GM18873 (cell line): ENCODE measurements at regions not wholly inside any gene's neighbourhood (a gene's known extent, or its start where the extent isn't known, plus 50 kb on each side); places are given as distances from the start of the nearest gene placed in this dataset.

Experiments
- ATAC-seq: cut with Tn5 transposase; IDR thresholded peaks from one replicate; pipeline ENCODE4 v1.9.1; 2021; ENCODE audit warnings: mild to moderate bottlenecking, moderate library complexity, moderate number of reproducible peaks; ENCODE audit not compliant: unreplicated experiment, low FRiP score

DNA sequence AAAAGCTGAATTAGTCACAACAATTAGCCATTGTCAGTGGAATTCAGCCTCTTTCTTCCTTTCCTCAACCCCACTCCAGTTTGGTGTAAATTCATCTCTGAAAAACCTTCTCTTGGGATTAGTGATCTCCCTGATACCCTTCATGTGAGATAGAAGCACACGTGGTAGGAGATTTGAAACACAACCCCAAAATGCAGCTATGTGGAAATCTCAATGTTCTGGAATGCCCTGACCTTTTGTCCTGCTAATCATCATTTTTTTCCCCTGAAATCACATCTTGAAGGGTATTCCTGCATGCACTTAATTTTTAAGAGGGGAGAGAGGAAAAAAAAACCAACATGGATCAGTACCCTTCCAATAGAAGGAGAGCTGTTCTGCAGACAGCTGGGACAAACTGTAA is 612.6 kb downstream of the EBF1 start:
- ATAC-seq = no peak

DNA sequence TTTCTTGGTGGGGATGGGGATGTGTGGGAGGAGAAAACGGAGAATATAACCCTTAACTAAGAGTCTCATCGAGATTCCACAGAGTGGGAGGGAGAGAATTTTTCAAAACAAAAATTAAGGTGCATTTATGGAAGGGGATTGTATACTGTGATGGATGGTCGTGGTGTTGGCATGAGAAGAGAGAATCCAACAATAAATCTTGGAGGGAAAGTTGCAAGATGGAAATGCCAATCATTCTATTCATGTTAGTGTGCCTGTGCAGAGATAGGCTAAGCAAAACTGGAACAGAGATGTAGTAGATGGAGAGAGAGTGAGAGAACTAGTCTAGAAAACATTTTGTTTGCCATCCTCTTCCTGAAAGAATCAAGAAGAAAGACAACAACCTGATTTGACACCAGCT is 613.1 kb downstream of the EBF1 start:
- ATAC-seq = no peak

DNA sequence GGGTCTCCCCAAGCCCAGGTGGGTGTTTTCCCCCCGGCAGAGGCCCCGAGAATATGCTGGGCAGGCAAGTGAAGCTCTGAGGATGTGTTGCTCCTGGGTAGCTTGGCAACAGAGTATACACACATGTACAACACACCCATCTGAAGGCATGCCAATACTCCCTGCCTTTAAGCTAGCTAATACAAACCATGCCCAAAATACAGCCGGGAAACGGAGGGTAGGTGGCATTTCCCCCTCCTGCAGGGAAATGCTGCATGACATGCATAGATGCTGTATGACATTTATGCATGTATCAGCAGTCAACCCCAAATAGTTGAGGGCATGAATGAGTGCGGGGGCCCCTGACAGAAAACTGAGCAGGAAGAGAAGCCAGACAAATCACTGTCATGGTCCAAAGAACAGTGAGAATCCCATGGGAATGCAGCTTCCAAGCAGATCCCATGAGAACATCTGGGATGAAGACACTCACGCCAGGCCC is 614.1 kb downstream of the EBF1 start:
- no peak for ATAC-seq

DNA sequence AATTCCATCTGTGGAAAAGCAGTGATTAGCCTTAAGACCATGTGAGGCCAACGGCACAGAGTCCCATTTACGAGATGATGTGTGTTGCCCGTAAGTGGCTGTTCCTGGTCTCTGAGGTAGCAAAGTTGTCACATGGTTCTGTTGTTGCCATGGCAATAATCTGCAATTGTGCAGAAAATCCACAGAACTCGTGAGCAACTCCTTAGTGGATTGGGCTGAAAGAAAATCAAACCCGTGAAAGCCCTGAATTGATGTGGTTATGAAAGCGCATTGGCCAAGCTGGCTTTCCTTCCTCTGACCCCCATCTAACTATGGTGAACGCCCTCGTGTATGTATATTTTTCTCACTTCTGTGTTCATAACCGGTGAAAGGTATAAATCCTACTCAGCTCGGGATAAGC is 614.7 kb downstream of the EBF1 start:
- ATAC-seq = no peak

DNA sequence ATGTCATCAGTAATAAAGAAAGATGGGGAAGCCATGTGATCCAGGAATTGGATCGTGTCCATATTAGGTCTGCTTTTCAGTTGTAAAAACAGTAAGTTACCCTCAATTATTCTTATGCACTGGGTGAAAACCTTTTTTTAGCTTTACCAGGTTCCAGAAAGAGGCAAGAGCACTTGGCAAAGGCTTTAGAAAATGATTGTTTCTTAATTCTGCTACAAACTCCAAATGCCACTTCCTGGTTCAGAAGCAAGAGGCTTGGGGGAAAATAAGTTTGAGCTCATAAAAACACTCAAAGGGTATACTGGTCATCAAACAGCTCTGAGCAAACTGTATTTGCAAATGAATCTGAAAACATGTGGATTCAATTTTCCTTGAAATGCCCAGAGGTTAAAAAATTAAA is 615.6 kb downstream of the EBF1 start:
- no peak for ATAC-seq

DNA sequence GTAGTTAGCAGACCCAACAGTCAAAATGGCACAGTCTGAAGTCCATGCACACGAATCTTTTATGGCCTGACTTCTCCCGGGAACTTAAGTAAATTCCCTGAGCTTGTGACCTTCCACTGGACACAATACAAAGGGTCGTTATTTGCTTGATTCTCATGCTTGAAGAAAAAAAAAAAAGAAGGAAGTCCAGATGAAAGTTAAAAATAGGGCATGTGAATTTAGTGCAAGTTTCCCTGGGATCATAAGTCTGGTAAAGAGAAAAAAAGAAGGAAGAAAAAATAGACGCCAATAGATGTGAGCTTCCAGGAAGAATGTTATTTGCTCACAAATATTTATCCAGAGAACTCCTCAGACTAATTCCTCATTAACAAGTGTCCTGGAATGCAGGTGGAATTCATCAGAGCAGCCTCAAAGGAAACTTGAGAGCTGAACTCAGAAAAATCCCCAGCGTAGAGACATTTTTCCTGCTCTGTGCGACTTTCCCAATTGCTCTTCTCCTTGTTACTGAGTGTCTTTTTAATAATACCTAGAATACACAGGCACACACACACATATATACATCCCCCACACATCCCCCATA is 616.3 kb downstream of the EBF1 start:
- no peak for ATAC-seq

DNA sequence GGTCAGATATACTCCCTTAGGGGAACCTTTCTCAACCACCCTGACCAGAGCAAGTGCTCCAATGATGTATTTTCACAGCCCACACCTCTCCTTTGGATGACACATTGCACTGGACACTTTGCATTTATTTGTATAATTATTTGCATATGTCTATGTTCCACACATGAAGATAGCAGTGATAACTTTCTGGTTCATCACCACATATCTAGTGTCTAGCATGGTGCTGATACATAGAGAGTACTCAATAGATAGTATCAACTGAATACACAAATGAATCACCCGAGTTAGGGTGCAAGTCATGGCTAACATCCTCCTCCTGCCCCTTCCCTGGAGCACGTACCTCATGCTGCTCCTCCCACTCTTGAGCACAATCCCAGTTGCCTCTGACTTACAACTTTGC is 617.6 kb downstream of the EBF1 start:
- ATAC-seq = no peak

DNA sequence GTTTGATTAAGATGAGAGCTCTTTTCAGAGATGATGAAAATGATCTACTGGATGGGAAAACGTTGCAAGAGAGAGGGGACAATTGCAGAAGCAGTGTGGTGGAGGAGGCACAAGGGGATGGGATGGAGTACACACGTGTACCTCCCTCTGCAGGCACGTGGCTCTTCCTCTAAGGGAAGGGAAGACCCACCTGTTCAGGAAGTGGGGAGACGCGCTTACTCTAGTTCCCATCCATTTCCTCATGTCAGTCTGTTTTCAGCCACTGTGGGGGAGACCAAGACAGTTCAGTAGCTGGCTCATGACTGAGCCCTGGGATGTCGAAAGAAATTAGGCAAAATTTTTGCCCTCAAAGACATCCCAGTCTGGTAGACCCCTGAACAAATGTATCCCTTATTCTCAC is 619.2 kb upstream of the CLINT1 start:
- ATAC-seq = no peak

DNA sequence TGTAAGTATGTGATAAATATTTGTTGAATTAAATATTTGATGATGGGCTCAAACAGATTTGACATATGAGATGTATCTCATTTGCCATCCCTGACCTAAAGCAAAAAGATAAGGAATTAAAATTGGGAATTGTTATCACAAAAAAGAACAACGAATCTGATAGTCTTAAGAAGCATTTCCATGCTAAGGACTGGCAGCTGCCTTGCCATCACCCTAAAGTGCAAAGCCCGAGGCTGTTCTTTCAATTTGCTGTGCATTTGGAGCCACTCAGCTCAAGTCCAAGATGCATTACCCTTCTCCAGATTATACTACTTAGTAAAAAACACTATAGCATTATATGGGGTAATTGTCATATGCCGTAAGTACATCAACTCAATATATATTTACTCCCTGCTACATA is 618.3 kb upstream of the CLINT1 start:
- ATAC-seq = no peak

DNA sequence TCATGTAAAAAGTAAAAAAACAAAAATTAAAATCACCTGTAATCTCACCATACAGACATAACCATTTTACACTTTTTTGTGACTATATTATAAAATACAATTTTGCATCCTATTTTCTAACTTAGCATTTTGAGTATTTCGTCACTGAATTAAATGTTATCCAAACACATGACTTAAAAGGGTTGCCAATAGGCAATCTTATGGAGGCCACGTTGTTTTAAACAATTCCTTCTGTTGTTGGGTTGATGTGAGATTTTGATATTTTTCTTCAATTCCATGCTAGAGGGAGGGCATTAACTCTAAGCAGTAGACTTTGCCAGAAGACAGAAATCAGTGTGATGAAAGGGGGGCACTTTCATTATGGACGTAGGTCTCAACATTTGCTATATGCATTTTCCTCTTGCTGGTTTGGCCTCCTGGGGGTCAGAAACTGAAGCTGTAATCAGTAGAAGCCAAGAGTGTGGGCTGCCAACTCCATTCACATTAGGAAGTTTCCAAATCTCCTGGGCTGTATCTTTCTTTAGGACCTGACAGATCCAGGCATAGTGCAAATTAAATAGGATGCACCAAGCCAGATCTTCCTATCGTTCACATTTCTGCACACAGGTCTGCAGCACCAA is 614.2 kb upstream of the CLINT1 start:
- no peak for ATAC-seq

DNA sequence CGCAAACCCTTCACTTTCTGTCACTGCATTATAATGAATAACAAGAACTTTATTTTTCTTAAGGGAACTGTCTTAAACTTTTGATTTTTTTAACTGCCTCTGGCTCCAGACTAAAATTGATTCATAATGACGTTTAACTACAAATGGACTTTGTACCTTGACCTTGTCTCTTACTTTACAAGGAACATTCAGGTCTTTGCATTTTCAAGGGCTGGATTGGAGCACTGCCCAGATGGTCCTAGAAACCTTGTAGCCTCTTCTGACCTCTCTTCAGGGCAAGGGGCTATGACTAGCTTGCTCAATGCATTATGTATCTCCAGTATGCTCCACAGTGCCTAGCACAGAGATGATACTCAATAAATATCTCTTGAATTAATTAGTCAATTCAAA is 612.6 kb upstream of the CLINT1 start:
- ATAC-seq = no peak

DNA sequence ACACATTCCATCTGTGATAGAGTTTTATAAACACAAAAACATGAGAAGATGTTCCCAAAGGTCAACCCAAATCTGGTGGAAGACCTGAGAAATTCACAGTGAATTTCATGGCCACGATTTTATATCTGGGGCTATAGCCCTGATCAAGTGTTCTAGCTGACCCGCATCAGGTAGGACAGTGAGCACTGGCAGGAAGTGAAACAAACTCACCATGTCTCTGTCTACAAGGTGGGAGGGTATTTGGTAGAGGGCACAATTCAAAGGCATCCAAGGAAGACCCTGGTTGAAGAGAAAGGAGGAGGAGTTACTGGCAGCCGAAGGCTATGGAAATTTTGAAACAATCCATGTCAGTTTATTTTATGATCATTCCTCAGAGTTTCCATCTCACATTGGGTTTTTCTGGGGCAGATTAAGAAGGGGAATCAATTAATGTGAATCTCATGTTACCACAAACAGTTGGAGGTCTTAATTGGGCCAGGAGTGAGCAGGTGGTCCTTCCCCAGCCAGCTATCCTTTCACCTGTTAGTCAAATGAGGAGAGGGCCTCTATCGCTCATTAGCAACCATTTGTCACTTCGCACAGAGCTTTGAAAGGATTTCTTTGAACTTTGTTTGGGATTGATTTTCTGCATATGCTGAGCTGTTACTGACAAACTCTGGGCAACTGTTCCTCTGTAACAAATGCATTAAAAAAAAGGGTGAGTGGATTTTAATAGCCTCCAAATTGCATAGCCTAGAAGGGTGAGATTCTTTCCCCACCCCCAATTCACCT is 612.0 kb upstream of the CLINT1 start:
- no peak for ATAC-seq

DNA sequence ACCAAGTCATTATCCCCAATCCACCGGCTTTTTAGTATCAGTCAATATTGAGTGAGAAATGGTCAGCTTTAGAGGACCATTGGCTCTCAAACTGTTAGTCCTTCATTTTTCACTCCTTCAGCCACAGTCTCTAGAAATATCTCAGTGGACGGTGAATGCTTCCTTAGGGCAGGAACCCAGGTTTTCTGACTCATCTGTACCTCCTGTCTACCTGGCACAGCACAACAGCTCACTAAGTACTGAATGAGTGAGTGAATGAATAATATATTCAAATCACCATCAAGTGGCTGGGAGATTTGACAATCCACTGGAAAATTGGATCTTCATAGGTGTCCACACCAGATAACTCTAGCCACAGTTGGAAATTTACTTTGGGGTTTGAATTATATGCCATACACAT is 609.5 kb upstream of the CLINT1 start:
- ATAC-seq = no peak

DNA sequence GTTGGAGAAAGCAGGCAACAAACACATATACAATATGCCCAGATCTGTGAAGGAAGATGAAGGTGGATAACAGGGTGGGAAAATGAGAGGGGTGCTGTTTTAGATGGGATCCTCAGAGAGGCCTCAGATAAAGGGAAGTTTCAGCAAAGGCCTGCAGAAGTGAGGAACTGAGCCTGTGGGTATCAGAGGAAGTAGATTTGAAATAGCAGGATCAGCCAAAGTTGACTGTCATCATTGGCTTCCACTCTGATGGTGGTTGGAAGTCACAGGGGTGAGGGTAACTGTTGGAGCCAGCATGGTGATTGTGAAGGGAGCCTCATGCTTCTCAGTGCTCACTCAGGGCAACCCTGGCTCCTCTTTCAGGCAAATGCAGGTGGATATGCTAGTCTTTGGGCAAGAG is 607.2 kb upstream of the CLINT1 start:
- ATAC-seq = no peak

DNA sequence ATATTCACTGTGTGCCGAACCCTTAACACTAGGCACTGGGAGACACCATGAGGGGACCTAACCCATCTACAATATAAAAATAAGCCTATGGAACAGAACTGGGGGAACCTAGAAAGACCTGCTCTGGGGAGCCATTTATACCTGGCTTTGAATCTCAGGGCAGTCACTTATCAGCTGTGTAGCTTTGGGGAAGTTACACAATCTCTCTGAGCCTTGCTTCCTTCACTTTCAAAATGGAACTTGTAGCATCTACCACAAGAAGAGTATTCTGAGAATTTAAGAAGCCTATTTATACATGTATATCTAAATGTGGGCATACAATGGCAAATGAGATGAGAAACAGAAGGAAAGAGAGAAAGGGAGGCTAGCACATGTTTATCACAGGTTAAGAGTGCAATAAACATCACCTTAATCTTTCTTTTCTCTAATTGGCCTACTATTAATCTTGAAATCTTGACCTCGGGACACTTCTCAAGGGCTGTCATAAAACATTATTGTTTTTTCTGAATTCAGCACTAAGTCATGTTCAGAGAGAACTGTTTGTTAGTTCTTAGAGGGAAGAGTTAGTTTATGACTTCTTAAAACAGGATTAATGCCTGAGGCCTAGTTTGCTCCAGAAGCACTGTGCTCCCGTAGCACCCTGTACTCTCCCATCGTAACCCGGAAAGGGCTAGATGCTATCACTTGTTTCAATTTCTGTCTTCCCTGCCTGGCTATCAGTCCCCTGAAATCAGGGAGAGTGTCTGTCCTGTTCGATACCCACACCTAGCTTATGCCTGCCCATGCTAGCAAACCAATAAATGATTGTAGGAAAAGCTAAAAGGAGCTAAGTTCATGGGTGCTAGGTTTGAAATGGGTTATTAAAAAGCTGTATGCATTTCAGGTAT is 606.4 kb upstream of the CLINT1 start:
- no peak for ATAC-seq

DNA sequence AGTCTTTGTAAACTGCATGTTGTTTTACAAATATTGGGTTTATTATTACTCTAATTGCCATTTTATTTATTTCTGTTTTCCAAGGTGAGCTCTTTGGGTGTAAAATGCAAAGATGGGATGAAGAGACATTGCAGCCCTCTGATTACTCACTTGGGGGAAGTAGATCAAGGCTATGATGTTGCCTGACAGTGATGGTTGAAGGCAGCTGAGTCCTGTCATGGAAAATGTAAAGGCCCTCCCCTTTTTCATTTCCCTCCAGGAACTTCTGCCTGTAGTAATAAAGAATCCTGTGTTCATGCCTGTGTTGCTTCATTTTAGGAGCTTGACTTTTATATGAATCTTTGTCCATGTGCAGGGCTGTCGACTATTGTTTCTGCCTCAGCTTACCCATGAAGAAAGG is 605.4 kb upstream of the CLINT1 start:
- ATAC-seq = no peak

DNA sequence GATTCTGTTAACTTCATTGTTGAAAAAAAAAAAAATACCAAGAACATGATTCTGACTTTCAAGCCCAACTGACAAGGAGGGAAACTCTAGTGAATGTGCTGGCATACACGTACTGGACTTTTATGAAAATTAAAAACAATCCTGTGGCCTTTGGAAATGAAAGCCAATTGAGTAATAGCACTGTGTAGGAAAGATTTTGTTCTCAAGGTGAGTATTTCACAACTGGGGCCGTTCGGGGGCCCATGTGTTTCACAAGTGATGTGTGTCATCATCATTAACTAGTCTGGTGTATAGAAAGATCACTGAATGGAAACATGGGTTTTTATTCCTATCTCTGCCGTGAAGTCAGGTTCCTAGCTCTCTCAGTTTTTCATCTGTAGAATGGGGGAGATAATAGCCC is 605.0 kb upstream of the CLINT1 start:
- no peak for ATAC-seq

DNA sequence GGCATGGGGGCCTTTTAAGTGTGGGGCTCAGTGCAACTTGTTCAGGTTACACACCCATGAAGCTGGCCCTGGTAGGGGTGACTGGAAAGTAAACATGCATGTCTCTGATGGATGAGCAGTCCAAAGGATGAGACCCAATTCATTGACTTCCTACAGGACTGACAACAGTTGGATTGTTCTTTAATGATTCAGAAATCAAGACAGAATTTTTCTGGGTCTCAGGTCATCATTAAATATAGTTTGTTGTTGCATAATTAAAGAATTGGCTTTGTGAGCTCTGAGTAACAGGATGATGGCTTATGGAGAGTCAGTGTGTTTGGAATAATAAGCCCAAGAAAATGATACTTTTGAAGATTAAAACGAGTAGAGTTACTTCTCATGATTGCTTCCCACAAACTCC is 604.2 kb upstream of the CLINT1 start:
- ATAC-seq = no peak

DNA sequence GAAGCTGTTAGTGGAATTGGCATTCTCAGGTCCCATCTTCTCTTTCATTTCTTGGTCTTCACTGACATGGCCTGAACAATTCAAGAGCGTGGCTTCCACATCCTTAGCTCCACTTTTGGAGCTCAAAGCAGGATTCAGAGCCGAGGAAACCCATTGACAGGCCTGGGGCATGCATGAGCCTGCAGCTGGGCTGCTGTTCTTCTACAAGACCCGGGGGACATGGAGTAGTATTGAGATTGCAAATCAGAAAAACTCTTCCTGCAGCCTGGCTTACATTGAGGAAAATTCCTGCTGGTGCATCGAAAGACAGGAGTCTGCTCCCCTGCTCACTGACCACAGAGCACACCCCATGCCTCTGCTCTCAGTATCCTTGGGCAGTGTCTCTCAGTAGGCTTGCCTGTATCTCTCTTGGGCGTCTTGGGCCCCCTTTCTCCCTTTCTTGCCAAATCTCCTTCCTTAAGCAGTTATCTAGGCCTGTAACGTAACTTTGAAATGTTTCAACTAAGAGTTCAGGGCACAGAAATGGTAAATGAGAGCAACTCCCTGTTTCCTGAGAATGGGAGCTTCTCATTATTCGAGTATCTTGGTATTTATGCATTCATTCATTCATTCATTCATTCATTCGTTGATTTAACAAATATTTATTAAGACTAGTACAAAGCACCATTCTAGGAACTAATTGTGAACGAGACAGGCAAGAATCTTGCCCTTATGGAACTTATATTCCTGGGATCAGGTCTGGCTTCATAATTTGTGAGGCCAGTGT is 603.6 kb upstream of the CLINT1 start:
- no peak for ATAC-seq

DNA sequence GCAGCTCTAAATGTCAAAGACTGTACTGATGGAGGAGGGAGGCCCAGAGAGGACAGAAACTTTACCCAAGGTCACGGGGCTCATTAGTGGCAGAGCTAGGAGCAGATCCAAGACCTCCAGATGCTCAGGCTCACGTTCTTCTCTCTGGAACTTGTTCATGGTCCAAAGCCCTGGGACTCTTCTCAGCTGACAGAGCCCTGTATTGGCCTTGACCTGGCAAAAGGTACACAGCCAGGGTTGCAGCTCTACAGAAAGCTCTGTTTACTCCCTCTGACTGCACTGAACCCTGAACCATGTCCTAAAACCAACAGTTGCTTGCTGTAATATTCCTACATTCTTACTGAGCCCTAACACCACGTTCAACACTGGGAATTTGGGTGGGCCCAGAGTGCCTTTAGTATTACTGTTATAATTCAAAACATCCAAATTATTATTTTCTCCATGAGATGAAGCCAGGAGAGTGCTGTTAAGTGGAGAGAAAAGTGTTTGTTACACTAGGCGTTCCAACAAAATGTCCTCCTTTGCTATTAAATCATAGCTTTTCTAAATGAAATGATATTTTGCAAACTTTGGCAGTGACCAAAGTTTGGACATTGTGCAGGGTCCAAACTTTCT is 602.4 kb upstream of the CLINT1 start:
- no peak for ATAC-seq
